HG03378 (cell line): ENCODE measurements at regions not wholly inside any gene's neighbourhood (a gene's known extent, or its start where the extent isn't known, plus 50 kb on each side); places are given as distances from the start of the nearest gene placed in this dataset.
"Not testable (repeated sequence)": the region's sequence is repeated elsewhere in the genome, so short reads cannot be mapped to it uniquely, and the experiment has no call there.

Experiments used
- ATAC-seq: cut with Tn5 transposase; IDR thresholded peaks from one replicate; pipeline ENCODE4 v1.9.1; 2021; ENCODE audit warnings: mild to moderate bottlenecking, moderate library complexity; ENCODE audit not compliant: unreplicated experiment

- no peak for ATAC-seq
Observed at GRCh38 chr6:11851387-11851786, 72.8 kb upstream of the ADTRP start.

GRCh38 chr6:11848852-11849731 is 70.5 kb upstream of the ADTRP start:
- ATAC-seq: no peak

- ATAC-seq: no peak
Observed at GRCh38 chr6:11848346-11848651, 69.7 kb upstream of the ADTRP start.

GRCh38 chr6:11847515-11848345 is 69.1 kb upstream of the ADTRP start:
- no peak for ATAC-seq

GRCh38 chr6:11847068-11847467 is 68.5 kb upstream of the ADTRP start:
- ATAC-seq: not testable (repeated sequence)

GRCh38 chr6:11845664-11846577 is 67.3 kb upstream of the ADTRP start:
- no peak for ATAC-seq

- ATAC-seq: not testable (repeated sequence)
Observed at GRCh38 chr6:11842795-11843194, 64.2 kb upstream of the ADTRP start.

GRCh38 chr6:11835065-11835464 is 56.5 kb upstream of the ADTRP start:
- no peak for ATAC-seq

GRCh38 chr6:11833626-11834592 is 55.3 kb upstream of the ADTRP start:
- ATAC-seq: peak; percentile 72

- ATAC-seq: no peak
Observed at GRCh38 chr6:11831653-11832052, 53.0 kb upstream of the ADTRP start.

- no peak for ATAC-seq
Observed at GRCh38 chr6:11830520-11830919, 51.9 kb upstream of the ADTRP start.

GRCh38 chr6:11830105-11830504 is 51.5 kb upstream of the ADTRP start:
- no peak for ATAC-seq

GRCh38 chr6:11828262-11828870 is 49.8 kb upstream of the ADTRP start:
- ATAC-seq: no peak
